Erythroblast (primary cell): ENCODE measurements at regions not wholly inside any gene's neighbourhood (a gene's known extent, or its start where the extent isn't known, plus 50 kb on each side); places are given as distances from the start of the nearest gene placed in this dataset.

Experiments used
- GATA1 ChIP-seq: IDR thresholded peaks from 2 replicates; pipeline ENCODE4 v1.6.1; 2011; ENCODE audit warnings: low read depth, mild to moderate bottlenecking, control low read depth, low read length, moderate library complexity
- POLR2A ChIP-seq: IDR thresholded peaks from 2 replicates; pipeline ENCODE4 v1.6.1; 2011; ENCODE audit warnings: mild to moderate bottlenecking, low read length

DNA sequence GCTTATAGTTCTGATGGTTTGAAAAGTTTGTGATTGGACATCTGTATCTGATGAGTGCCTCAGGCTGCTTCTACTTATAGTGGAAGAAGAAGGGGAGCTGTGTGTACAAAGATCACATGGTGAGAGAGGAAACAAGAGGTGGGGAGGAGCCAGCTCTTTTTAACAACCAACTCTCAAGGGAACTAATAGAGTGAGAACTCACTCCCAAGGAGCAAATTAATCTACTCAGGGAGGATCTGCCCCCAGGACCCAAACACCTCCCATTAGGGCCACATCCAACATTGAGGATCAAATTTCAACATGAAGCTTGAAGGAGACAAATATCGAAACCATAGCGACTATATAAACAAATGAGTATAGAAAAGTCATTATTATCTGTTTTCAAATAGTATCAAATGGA is 64.7 kb upstream of the PRLR start:
- TF ChIP-seq POLR2A (no peak), GATA1 (no peak)
